Stimulated activated CD4-positive, alpha-beta T cell treated with anti-CD3 and anti-CD28 coated beads, Interleukin-4, amount 100 ng/mL, for 24 hours (primary cell): ENCODE measurements at regions not wholly inside any gene's neighbourhood (a gene's known extent, or its start where the extent isn't known, plus 50 kb on each side); places are given as distances from the start of the nearest gene placed in this dataset.

Source experiments
- DNase-seq: peaks from one replicate; pipeline ENCODE4 v3.0.0-alpha.2; 2020

GRCh38 chr18:49655266-49656072 is 93.6 kb downstream of the LIPG start:
- DNase-seq: no peak

GRCh38 chr18:49654347-49654746 is 92.5 kb downstream of the LIPG start:
- DNase-seq: no peak

- DNase-seq: no peak
Observed at GRCh38 chr18:49652881-49653724, 91.2 kb downstream of the LIPG start.

- DNase-seq: no peak
Observed at GRCh38 chr18:49651033-49651432, 89.2 kb downstream of the LIPG start.

- no peak for DNase-seq
Observed at GRCh38 chr18:49650426-49650891, 88.6 kb downstream of the LIPG start.

- DNase-seq: no peak
Observed at GRCh38 chr18:49648811-49649210, 87.0 kb downstream of the LIPG start.
